IMR-90 (cell line): ENCODE measurements at regions not wholly inside any gene's neighbourhood (a gene's known extent, or its start where the extent isn't known, plus 50 kb on each side); places are given as distances from the start of the nearest gene placed in this dataset.

Source experiments
- ATAC-seq: fragments of 200-7000 bp; cut with Tn5 transposase; 2 replicates; pipeline ENCODE4 v1.9.1; 2020; ENCODE audit warnings: low read depth, mild to moderate bottlenecking, moderate library complexity
- BruUV-seq: library from RNA; stranded (reverse); fragments of 400-500 nt; replicated peaks from 2 replicates; lab custom pipeline; 2021; lab: Mats Ljungman, UMichigan
- CTCF ChIA-PET: fragments of 300-600 bp; formaldehyde crosslinking; extraction: SDS; loops from one replicate; lab custom pipeline; 2021; ENCODE audit warnings: antibody characterized with exemption; lab: Yijun Ruan, JAX
- POLR2A ChIA-PET: fragments of 300-600 bp; sonication (Branson Sonifier 250); formaldehyde crosslinking; loops from one replicate; lab custom pipeline; 2022; ENCODE audit warnings: antibody characterized with exemption; ENCODE audit not compliant: unreplicated experiment; lab: Charles Lee
- DNase-seq: peaks from one replicate; pipeline ENCODE4 v3.0.0; 2013
- H2AFZ ChIP-seq: replicated peaks from 2 replicates; pipeline ENCODE3; 2013; ENCODE audit warnings: low read length, mild to moderate bottlenecking; ENCODE audit not compliant: poor library complexity
- H2AK5ac ChIP-seq: 2 replicates; pipeline ENCODE4 v1.6.1; 2013; ENCODE audit warnings: low read depth, low read length, inconsistent platforms
- H2AK9ac ChIP-seq: replicated peaks from 2 replicates; pipeline ENCODE3; 2013; ENCODE audit warnings: mild to moderate bottlenecking, low read depth, low read length, moderate library complexity; ENCODE audit not compliant: poor library complexity
- H2BK120ac ChIP-seq: 2 replicates; pipeline ENCODE4 v1.6.1; 2013; ENCODE audit warnings: low read depth, low read length, inconsistent platforms
- H2BK15ac ChIP-seq: 3 replicates; pipeline ENCODE4 v1.6.1; 2013; ENCODE audit warnings: low read depth, low read length, inconsistent platforms
- H2BK20ac ChIP-seq: 2 replicates; pipeline ENCODE4 v1.6.1; 2013; ENCODE audit warnings: low read depth, mild to moderate bottlenecking, inconsistent platforms, low read length, moderate library complexity
- H2BK5ac ChIP-seq: 2 replicates; pipeline ENCODE4 v1.6.1; 2013; ENCODE audit warnings: mild to moderate bottlenecking, low read depth, low read length, inconsistent platforms; ENCODE audit not compliant: poor library complexity, severe bottlenecking
- H3K14ac ChIP-seq: replicated peaks from 2 replicates; pipeline ENCODE4 v1.6.1; 2013; ENCODE audit warnings: low read depth, low read length, inconsistent platforms
- H3K18ac ChIP-seq: 2 replicates; pipeline ENCODE4 v1.6.1; 2013; ENCODE audit warnings: low read depth, low read length, control low read depth
- H3K23ac ChIP-seq: 2 replicates; pipeline ENCODE4 v1.6.1; 2013; ENCODE audit warnings: low read depth, low read length, inconsistent platforms
- H3K27ac ChIP-seq: 2 replicates; pipeline ENCODE4 v1.5.1; 2013; ENCODE audit warnings: mild to moderate bottlenecking, control low read depth, low read length; ENCODE audit not compliant: insufficient read depth
- H3K27me3 ChIP-seq: 2 replicates; pipeline ENCODE4 v1.6.1; 2013; ENCODE audit warnings: low read length; ENCODE audit not compliant: control insufficient read depth, insufficient read depth
- H3K36me3 ChIP-seq: 2 replicates; pipeline ENCODE4 v1.6.1; 2013; ENCODE audit warnings: low read length, mixed read lengths; ENCODE audit not compliant: control insufficient read depth, insufficient read depth
- H3K4ac ChIP-seq: 2 replicates; pipeline ENCODE4 v1.6.1; 2013; ENCODE audit warnings: low read depth, low read length, inconsistent platforms
- H3K4me1 ChIP-seq: 2 replicates; pipeline ENCODE4 v1.6.1; 2013; ENCODE audit warnings: low read length, mixed read lengths; ENCODE audit not compliant: control insufficient read depth, insufficient read depth
- H3K4me2 ChIP-seq: 2 replicates; pipeline ENCODE4 v1.6.1; 2013; ENCODE audit warnings: low read depth, mild to moderate bottlenecking, control low read depth, low read length, moderate library complexity
- H3K4me3 ChIP-seq: 2 replicates; pipeline ENCODE4 v1.5.1; 2013; ENCODE audit warnings: low read depth, mild to moderate bottlenecking, control low read depth, low read length, moderate library complexity; ENCODE audit not compliant: insufficient read depth
- H3K56ac ChIP-seq: 2 replicates; pipeline ENCODE4 v1.6.1; 2013; ENCODE audit warnings: low read length, inconsistent platforms; ENCODE audit not compliant: insufficient read depth; ENCODE audit errors: extremely low read depth
- H3K79me1 ChIP-seq, 2 experiments: 2 replicates each; pipeline ENCODE4 v1.6.1; 2013; ENCODE audit warnings: low read length in 2 of 2, inconsistent platforms in 1 of 2, low read depth in 1 of 2
- H3K9ac ChIP-seq: 2 replicates; pipeline ENCODE4 v1.6.1; 2013; ENCODE audit warnings: low read depth, low read length, control low read depth
- H3K9me1 ChIP-seq: 2 replicates; pipeline ENCODE4 v1.6.1; 2013; ENCODE audit warnings: low read length, inconsistent platforms; ENCODE audit not compliant: insufficient read depth
- H3K9me3 ChIP-seq: 2 replicates; pipeline ENCODE4 v1.6.1; 2013; ENCODE audit warnings: low read length; ENCODE audit not compliant: control insufficient read depth, insufficient read depth
- H4K20me1 ChIP-seq: 2 replicates; pipeline ENCODE4 v1.6.1; 2013; ENCODE audit warnings: low read length, inconsistent platforms; ENCODE audit not compliant: insufficient read depth
- H4K5ac ChIP-seq: 2 replicates; pipeline ENCODE4 v1.6.1; 2013; ENCODE audit warnings: mild to moderate bottlenecking, low read depth, low read length, control low read depth
- H4K8ac ChIP-seq, 2 experiments: 2 replicates each; pipeline ENCODE4 v1.6.1; 2013; ENCODE audit warnings: low read depth in 2 of 2, low read length in 2 of 2, control low read depth in 1 of 2, inconsistent platforms in 1 of 2
- H4K91ac ChIP-seq: 2 replicates; pipeline ENCODE4 v1.6.1; 2013; ENCODE audit warnings: low read depth, low read length, inconsistent platforms; ENCODE audit not compliant: insufficient read depth
- BHLHE40 ChIP-seq: fragments of 150-350 bp; IDR thresholded peaks from 2 replicates; pipeline ENCODE4 v1.6.1; 2016; ENCODE audit warnings: mild to moderate bottlenecking, low read depth, low read length
- CHD1 ChIP-seq: IDR thresholded peaks from 2 replicates; pipeline ENCODE4 v1.6.1; 2012; ENCODE audit warnings: low read depth, low read length, improper control_type of control experiment
- MAFK ChIP-seq: IDR thresholded peaks from 2 replicates; pipeline ENCODE4 v1.6.1; 2012; ENCODE audit warnings: low read depth, low read length, improper control_type of control experiment
- MAZ ChIP-seq: IDR thresholded peaks from 2 replicates; pipeline ENCODE4 v1.6.1; 2012; ENCODE audit warnings: low read depth, mild to moderate bottlenecking, low read length, improper control_type of control experiment, moderate library complexity, borderline replicate concordance
- RCOR1 ChIP-seq: IDR thresholded peaks from 2 replicates; pipeline ENCODE4 v1.6.1; 2012; ENCODE audit warnings: mild to moderate bottlenecking, low read length, improper control_type of control experiment; ENCODE audit not compliant: insufficient replicate concordance
- RFX5 ChIP-seq: IDR thresholded peaks from 2 replicates; pipeline ENCODE4 v1.8.0; 2012; ENCODE audit warnings: low read depth, mild to moderate bottlenecking, low read length, moderate library complexity
- WGBS, 2 experiments: methylation state at CpG; one replicate each; pipeline versions ENCODE4 v1.1.5 to v1.1.7; 2013; ENCODE audit warnings: missing lambda C conversion rate in 2 of 2; ENCODE audit not compliant: insufficient read length in 1 of 2; ENCODE audit errors: extremely low coverage in 2 of 2; 5-methylcytosine and 5-hydroxymethylcytosine counted together
- dilution Hi-C: fragments of 300-500 bp; cut with HindIII; formaldehyde crosslinking; loops from one replicate; pipeline ENCODE4 v1.14.3; 2018; ENCODE audit warnings: low sequenced_read_pairs; ENCODE audit not compliant: unreplicated experiment
- in situ Hi-C: fragments of 300-500 bp; cut with MboI; formaldehyde crosslinking; loops from 3 replicates; pipeline ENCODE4 v1.14.3; 2019; ENCODE audit warnings: low sequenced_read_pairs, inconsistent platforms, mixed read lengths
- intact Hi-C: fragments of 100-400 bp; cut with micrococcal nuclease; formaldehyde crosslinking; loops from 2 replicates; pipeline ENCODE4 v1.10.0; 2022
- TF ChIP-seq, protein P1 (sequence below): fragments of 150-350 bp; IDR thresholded peaks from 2 replicates; pipeline ENCODE4 v1.6.1; 2016; ENCODE audit warnings: low read depth, mild to moderate bottlenecking, low read length, moderate library complexity, borderline replicate concordance

DNA sequence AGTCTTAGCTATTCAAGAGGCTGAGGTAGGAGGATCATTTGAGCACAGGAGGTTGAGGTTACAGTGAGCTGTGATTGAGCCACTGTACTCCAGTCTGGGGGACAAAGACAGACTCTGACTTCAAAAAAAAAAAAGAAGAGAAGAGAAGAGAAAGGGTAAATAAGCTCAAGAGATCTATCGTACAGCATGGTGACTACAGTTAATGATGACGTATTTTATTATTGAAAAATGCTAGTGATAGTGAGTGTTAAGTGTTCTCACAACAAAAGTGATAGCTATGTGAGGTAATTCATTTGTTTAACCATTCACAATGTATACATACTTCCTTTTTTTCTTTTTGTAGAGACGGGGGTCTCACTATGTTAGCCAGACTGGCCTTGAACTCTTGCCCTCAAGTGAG, 121.5 kb upstream of the RPL34 start:
- POLR2A ChIA-PET: interaction anchor here (0.6 kb wide), 1 partner anchor 473 kb away, joined by 3 read pairs; no protein-coding TSS in a partner anchor
- H2BK20ac ChIP-seq: no peak overlapping the region
- H3K23ac ChIP-seq: no peak overlapping the region
- H4K20me1 ChIP-seq: no peaks in the 10 kb centered on the region
- ATAC-seq (no peak), DNase-seq (no peak)
- no peak overlapping the region for H3K27ac ChIP-seq
- H3K4me3 ChIP-seq: no peak overlapping the region
- no peak overlapping the region for H3K14ac ChIP-seq
- no peak overlapping the region for H2BK15ac ChIP-seq
- no peak overlapping the region for H3K9ac ChIP-seq
- no peak overlapping the region for H4K91ac ChIP-seq
- no peak overlapping the region for H4K5ac ChIP-seq
- no peaks in the 10 kb centered on the region for H3K4me1 ChIP-seq
- in situ Hi-C loops (no loop called here), intact Hi-C loops (loop anchor here (10.0 kb wide), 1 partner anchor 334 kb away; the partner anchor contains the start of gene LEF1), dilution Hi-C loops (no loop called here)
- H2BK5ac ChIP-seq: no peak overlapping the region
- H3K4ac ChIP-seq: no peak overlapping the region
- H4K8ac ChIP-seq: no peak overlapping the region
- no peak overlapping the region for H2AK5ac ChIP-seq
- H3K36me3 ChIP-seq: no peaks in the 10 kb centered on the region
- no peaks in the 10 kb centered on the region for H3K9me1 ChIP-seq
- BruUV-seq: no TSS peak
- H3K27me3 ChIP-seq: no peaks in the 10 kb centered on the region
- H3K79me1 ChIP-seq: no peaks in the 10 kb centered on the region
- no peak overlapping the region for H2AFZ ChIP-seq
- H2AK9ac ChIP-seq: no peak overlapping the region
- H3K4me2 ChIP-seq: no peak overlapping the region
- no peak overlapping the region for H3K18ac ChIP-seq
- no peak overlapping the region for H2BK120ac ChIP-seq
- TF ChIP-seq BHLHE40 (no peak), RCOR1 (no peak), MAFK (no peak), CHD1 (no peak), MAZ (no peak), RFX5 (no peak)
- TF ChIP-seq, protein P1, sequence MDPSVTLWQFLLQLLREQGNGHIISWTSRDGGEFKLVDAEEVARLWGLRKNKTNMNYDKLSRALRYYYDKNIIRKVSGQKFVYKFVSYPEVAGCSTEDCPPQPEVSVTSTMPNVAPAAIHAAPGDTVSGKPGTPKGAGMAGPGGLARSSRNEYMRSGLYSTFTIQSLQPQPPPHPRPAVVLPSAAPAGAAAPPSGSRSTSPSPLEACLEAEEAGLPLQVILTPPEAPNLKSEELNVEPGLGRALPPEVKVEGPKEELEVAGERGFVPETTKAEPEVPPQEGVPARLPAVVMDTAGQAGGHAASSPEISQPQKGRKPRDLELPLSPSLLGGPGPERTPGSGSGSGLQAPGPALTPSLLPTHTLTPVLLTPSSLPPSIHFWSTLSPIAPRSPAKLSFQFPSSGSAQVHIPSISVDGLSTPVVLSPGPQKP: no peak
- WGBS, 2 experiments: no CpG with 5 or more reads among the region's 3 CpGs
- H3K9me3 ChIP-seq: no peaks in the 10 kb centered on the region
- CTCF ChIA-PET: interaction anchor here (0.6 kb wide), 1 partner anchor 226 kb away, joined by 3 read pairs; no protein-coding TSS in a partner anchor
- H3K56ac ChIP-seq: no peak overlapping the region
